Pancreas (tissue), 10 donors: ENCODE measurements at regions not wholly inside any gene's neighbourhood (a gene's known extent, or its start where the extent isn't known, plus 50 kb on each side); places are given as distances from the start of the nearest gene placed in this dataset.

Experiments used
- ATAC-seq, 4 donors: fragments of 200-7000 bp; cut with Tn5 transposase; one replicate each; pipeline versions ENCODE4 v1.8.0 to v1.9.1; 2020; ENCODE audit warnings: mild to moderate bottlenecking in 4 of 4, moderate library complexity in 4 of 4
- DNase-seq, 6 donors: peaks; one replicate each; pipeline ENCODE4 v3.0.0-alpha.2; 2020
- FAIRE-seq: peaks from 2 replicates; lab custom pipeline; 2012; peaks lifted over from hg19 to GRCh38; lab: Jason Lieb, UNC
- H3K27ac ChIP-seq, 4 donors: fragments of 200-600 bp; sonication (generic); 1 replicate in 3 of 4; 2 replicates in 1 of 4; pipeline versions ENCODE4 v1.5.0 to v1.8.0; 2020
- H3K27me3 ChIP-seq, 4 donors: fragments of 200-600 bp; one replicate each; pipeline ENCODE4 v1.8.0; 2021
- H3K36me3 ChIP-seq, 3 donors: fragments of 200-600 bp; sonication (generic) in 1 of 3; one replicate each; pipeline versions ENCODE4 v1.5.0 to v1.8.0; 2020 to 2021
- H3K4me1 ChIP-seq, 3 donors: fragments of 200-600 bp; one replicate each; pipeline ENCODE4 v1.8.0; 2021
- H3K4me3 ChIP-seq, 4 donors: fragments of 200-600 bp; sonication (generic) in 2 of 4; one replicate each; pipeline versions ENCODE4 v1.5.0 to v1.8.0; 2020 to 2021
- H3K9me3 ChIP-seq, 4 donors: fragments of 200-600 bp; one replicate each; pipeline ENCODE4 v1.8.0; 2021
- WGBS, 2 donors: extraction: QIAGEN DNeasy Blood & Tissue Kit; methylation state at CpG; one replicate each; pipeline ENCODE4 v1.1.7; 2013; 5-methylcytosine and 5-hydroxymethylcytosine counted together
- intact Hi-C, 3 donors: fragments of 100-400 bp; cut with DNase I; formaldehyde crosslinking; loops; one replicate each; pipeline versions ENCODE4 v1.11.1 to v1.14.2; 2022
- TF ChIP-seq, protein P1 (sequence below), 4 donors: fragments of 200-600 bp; sonication (generic) in 3 of 4; IDR thresholded peaks; one replicate each; pipeline versions ENCODE4 v1.5.0 to v1.8.0; 2021; ENCODE audit warnings: antibody characterized with exemption in 4 of 4
- donor health status: healthy with polysubstance abuse.
- donor health status: DM: no; HTN: no; CAD: no; lungs with moderate emphysema.
- donor health status: DM: no; HTN: no; CAD: no.
- donor health status: control.
- donor health status: control.
- donor health status: Bipolar disorder and iron deficiency.
- donor health status: DM: yes; HTN: yes; CAD: no.
- donor health status: DM: no; HTN: no; CAD: no.
- donor health status: DM: no; HTN: no; CAD: no.
- donor health status: DM: yes; HTN: yes; CAD: no.

- H3K36me3 ChIP-seq, result no peaks in the 10 kb centered on the region
- no peaks in the 10 kb centered on the region for H3K9me3 ChIP-seq
- H3K27ac ChIP-seq, result no peak overlapping the region
- FAIRE-seq (no peak), DNase-seq (no peak), ATAC-seq (no peak)
- no peaks in the 10 kb centered on the region for H3K4me1 ChIP-seq
- WGBS, 2 donors, result 94 to 98% methylated on average over 1 of the region's 1 CpG
- TF ChIP-seq, protein P1, sequence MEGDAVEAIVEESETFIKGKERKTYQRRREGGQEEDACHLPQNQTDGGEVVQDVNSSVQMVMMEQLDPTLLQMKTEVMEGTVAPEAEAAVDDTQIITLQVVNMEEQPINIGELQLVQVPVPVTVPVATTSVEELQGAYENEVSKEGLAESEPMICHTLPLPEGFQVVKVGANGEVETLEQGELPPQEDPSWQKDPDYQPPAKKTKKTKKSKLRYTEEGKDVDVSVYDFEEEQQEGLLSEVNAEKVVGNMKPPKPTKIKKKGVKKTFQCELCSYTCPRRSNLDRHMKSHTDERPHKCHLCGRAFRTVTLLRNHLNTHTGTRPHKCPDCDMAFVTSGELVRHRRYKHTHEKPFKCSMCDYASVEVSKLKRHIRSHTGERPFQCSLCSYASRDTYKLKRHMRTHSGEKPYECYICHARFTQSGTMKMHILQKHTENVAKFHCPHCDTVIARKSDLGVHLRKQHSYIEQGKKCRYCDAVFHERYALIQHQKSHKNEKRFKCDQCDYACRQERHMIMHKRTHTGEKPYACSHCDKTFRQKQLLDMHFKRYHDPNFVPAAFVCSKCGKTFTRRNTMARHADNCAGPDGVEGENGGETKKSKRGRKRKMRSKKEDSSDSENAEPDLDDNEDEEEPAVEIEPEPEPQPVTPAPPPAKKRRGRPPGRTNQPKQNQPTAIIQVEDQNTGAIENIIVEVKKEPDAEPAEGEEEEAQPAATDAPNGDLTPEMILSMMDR (IDR thresholded peaks at IDR 0.05), result no peak
- intact Hi-C loops, result no loop called here
- no peak overlapping the region for H3K4me3 ChIP-seq
- no peaks in the 10 kb centered on the region for H3K27me3 ChIP-seq
Measured at GRCh38 chr13:55069746-55070145, 2041.1 kb downstream of the OLFM4 start.

DNA sequence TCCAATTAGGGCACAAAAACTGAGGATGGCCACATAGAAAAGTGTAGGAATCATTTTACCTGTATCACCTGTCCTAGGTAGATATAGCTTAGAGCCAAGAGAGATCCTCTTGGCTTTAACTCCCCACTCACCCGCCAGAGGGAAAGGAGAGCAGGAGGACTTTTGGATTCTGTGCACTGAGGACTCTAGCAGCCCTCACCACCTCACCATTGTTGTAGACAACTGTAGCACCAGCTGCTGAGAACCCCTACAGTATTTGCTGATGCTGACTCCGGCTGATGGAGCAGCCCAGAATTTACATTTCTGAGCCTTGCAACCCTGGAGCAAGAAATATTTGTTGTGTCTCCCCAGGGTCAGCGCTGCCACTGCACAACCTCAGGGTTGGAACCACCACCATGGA lies 2044.4 kb downstream of the OLFM4 start:
- FAIRE-seq (no peak), ATAC-seq (no peak), DNase-seq (no peak)
- Histone ChIP-seq H3K4me3 (no peak overlapping the region), H3K27ac (no peak overlapping the region), H3K9me3 (no peaks in the 10 kb centered on the region), H3K27me3 (no peaks in the 10 kb centered on the region), H3K36me3 (no peaks in the 10 kb centered on the region), H3K4me1 (no peaks in the 10 kb centered on the region)
- intact Hi-C loops, result no loop called here
- TF ChIP-seq, protein P1 (IDR thresholded peaks at IDR 0.05), result no peak
- WGBS, 2 donors, result 81 to 90% methylated on average over 3 of the region's 3 CpGs

DNA sequence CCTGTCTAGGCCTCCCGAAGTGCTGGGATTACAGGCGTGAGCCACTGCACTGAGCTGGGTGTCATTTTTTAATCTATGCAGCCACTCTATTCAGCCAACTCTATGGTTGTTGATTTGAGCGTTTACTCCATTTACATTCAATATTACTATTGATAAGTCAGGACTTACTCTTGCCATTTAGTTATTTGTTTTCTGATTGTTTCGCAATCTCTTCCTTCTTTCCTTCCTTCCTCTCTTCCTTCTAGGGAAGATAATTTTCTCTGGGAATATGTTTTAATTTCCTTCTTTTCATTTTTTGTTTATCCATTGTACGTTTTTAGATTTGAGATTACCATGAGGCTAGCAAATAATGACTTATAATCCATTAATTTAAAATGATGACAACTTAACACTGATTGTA lies 2056.0 kb downstream of the OLFM4 start:
- H3K27ac ChIP-seq, result no peak overlapping the region
- H3K9me3 ChIP-seq, result no peaks in the 10 kb centered on the region
- no peak for DNase-seq
- H3K4me3 ChIP-seq, result no peak overlapping the region
- H3K36me3 ChIP-seq, result no peaks in the 10 kb centered on the region
- intact Hi-C loops, result no loop called here
- no peak for ATAC-seq
- no peaks in the 10 kb centered on the region for H3K27me3 ChIP-seq
- WGBS, 2 donors, result 70 to 73% methylated on average over 5 of the region's 5 CpGs
- FAIRE-seq, result no peak
- TF ChIP-seq, protein P1 (IDR thresholded peaks at IDR 0.05), result no peak
- H3K4me1 ChIP-seq, result no peaks in the 10 kb centered on the region

DNA sequence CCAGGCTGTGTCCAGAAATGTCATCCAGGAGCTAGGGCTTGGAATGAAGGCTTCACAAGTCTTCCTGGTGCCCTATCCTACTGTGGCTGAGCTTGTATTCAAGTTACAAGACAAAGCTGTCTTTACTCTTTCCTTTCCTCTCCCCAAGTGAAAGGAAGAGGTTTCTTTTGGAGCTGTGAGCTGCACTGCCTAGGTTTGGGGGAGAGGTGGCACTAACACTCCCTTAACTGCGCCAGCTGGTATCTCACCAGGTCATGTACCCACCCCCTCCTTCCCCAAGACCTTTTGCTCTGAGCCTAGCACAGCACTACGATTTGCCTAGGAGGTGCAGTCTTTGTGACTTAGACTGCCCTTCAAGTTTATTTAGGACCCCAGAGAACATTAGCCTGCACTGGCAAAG lies 2053.6 kb upstream of the PRR20A start:
- WGBS, 2 donors, result 72 to 77% methylated on average over 2 of the region's 2 CpGs
- ATAC-seq (no peak), DNase-seq (no peak), FAIRE-seq (no peak)
- intact Hi-C loops, result no loop called here
- H3K4me3 ChIP-seq, result no peak overlapping the region
- H3K9me3 ChIP-seq, result no peaks in the 10 kb centered on the region
- TF ChIP-seq, protein P1 (IDR thresholded peaks at IDR 0.05), result no peak
- no peak overlapping the region for H3K27ac ChIP-seq
- H3K27me3 ChIP-seq, result no peaks in the 10 kb centered on the region
- H3K4me1 ChIP-seq, result no peaks in the 10 kb centered on the region
- H3K36me3 ChIP-seq, result no peaks in the 10 kb centered on the region

- Histone ChIP-seq H3K4me3 (no peak overlapping the region), H3K4me1 (no peaks in the 10 kb centered on the region), H3K36me3 (no peaks in the 10 kb centered on the region), H3K9me3 (no peaks in the 10 kb centered on the region), H3K27ac (no peak overlapping the region), H3K27me3 (no peaks in the 10 kb centered on the region)
- intact Hi-C loops, result no loop called here
- FAIRE-seq, result no peak
- DNase-seq, result no peak
- ATAC-seq, result no peak
- TF ChIP-seq, protein P1 (IDR thresholded peaks at IDR 0.05), result no peak
Measured at GRCh38 chr13:55090612-55091011, 2050.1 kb upstream of the PRR20A start.
